ENCODE measurements at regions not wholly inside any gene's neighbourhood (a gene's known extent, or its start where the extent isn't known, plus 50 kb on each side); places are given as distances from the start of the nearest gene placed in this dataset.
A peak's percentile ranks its signal among the peaks of the same experiment; 100 is the strongest.

- H3K27ac ChIP-seq (ENCODE audit: low read length), result no peak overlapping the region
- no peaks in the 10 kb centered on the region for H3K27me3 ChIP-seq (ENCODE audit: control insufficient read depth, insufficient read depth, low read length)
- DNase-seq, result no peak
- H3K4me1 ChIP-seq (ENCODE audit: control insufficient read depth, insufficient read depth, low read length), result no peaks in the 10 kb centered on the region
- no peaks in the 10 kb centered on the region for H3K9me3 ChIP-seq (ENCODE audit: control insufficient read depth, low read depth, low read length)
- no peaks in the 10 kb centered on the region for H3K36me3 ChIP-seq (ENCODE audit: control insufficient read depth, insufficient read depth, low read length)
- 100% methylated on average over 2 of the region's 7 CpGs for WGBS (ENCODE audit: insufficient coverage, low lambda C conversion rate)
- H3K4me3 ChIP-seq (ENCODE audit: low read length), result no peak overlapping the region
Observed at GRCh38 chr10:21208666-21209316, 311.7 kb upstream of the NEBL start.

- Histone ChIP-seq H3K4me3 (ENCODE audit: low read length) (no peak overlapping the region), H3K9me3 (ENCODE audit: control insufficient read depth, low read depth, low read length) (no peaks in the 10 kb centered on the region), H3K27me3 (ENCODE audit: control insufficient read depth, insufficient read depth, low read length) (no peaks in the 10 kb centered on the region), H3K36me3 (ENCODE audit: control insufficient read depth, insufficient read depth, low read length) (no peaks in the 10 kb centered on the region), H3K27ac (ENCODE audit: low read length) (no peak overlapping the region), H3K4me1 (ENCODE audit: control insufficient read depth, insufficient read depth, low read length) (no peaks in the 10 kb centered on the region)
- 80% methylated on average over 1 of the region's 4 CpGs for WGBS (ENCODE audit: insufficient coverage, low lambda C conversion rate)
- no peak for DNase-seq
Observed at GRCh38 chr10:21207852-21208646, 310.9 kb upstream of the NEBL start.

GRCh38 chr10:21205328-21205727 lies 308.2 kb upstream of the NEBL start:
- Histone ChIP-seq H3K27ac (ENCODE audit: low read length) (no peak overlapping the region), H3K27me3 (ENCODE audit: control insufficient read depth, insufficient read depth, low read length) (no peaks in the 10 kb centered on the region), H3K9me3 (ENCODE audit: control insufficient read depth, low read depth, low read length) (no peaks in the 10 kb centered on the region), H3K4me1 (ENCODE audit: control insufficient read depth, insufficient read depth, low read length) (no peaks in the 10 kb centered on the region), H3K4me3 (ENCODE audit: low read length) (no peak overlapping the region), H3K36me3 (ENCODE audit: control insufficient read depth, insufficient read depth, low read length) (no peaks in the 10 kb centered on the region)
- no peak for DNase-seq

GRCh38 chr10:21203473-21204107 lies 306.5 kb upstream of the NEBL start:
- H3K4me1 ChIP-seq (ENCODE audit: control insufficient read depth, insufficient read depth, low read length), result no peaks in the 10 kb centered on the region
- no peaks in the 10 kb centered on the region for H3K27me3 ChIP-seq (ENCODE audit: control insufficient read depth, insufficient read depth, low read length)
- DNase-seq, result no peak
- no peak overlapping the region for H3K27ac ChIP-seq (ENCODE audit: low read length)
- H3K4me3 ChIP-seq (ENCODE audit: low read length), result no peak overlapping the region
- H3K36me3 ChIP-seq (ENCODE audit: control insufficient read depth, insufficient read depth, low read length), result no peaks in the 10 kb centered on the region
- WGBS (ENCODE audit: insufficient coverage, low lambda C conversion rate), result 80% methylated on average over 1 of the region's 10 CpGs
- peaks cover 1% of the 10 kb centered on the region for H3K9me3 ChIP-seq (ENCODE audit: control insufficient read depth, low read depth, low read length)

- Histone ChIP-seq H3K4me1 (ENCODE audit: control insufficient read depth, insufficient read depth, low read length) (no peaks in the 10 kb centered on the region), H3K36me3 (ENCODE audit: control insufficient read depth, insufficient read depth, low read length) (no peaks in the 10 kb centered on the region), H3K9me3 (ENCODE audit: control insufficient read depth, low read depth, low read length) (peaks cover 6% of the 10 kb centered on the region), H3K27ac (ENCODE audit: low read length) (no peak overlapping the region), H3K27me3 (ENCODE audit: control insufficient read depth, insufficient read depth, low read length) (no peaks in the 10 kb centered on the region), H3K4me3 (ENCODE audit: low read length) (no peak overlapping the region)
- WGBS (ENCODE audit: insufficient coverage, low lambda C conversion rate), result no CpG with 5 or more reads among the region's 5 CpGs
- DNase-seq, result no peak
Observed at GRCh38 chr10:21202776-21203462, 305.8 kb upstream of the NEBL start.

- H3K27ac ChIP-seq (ENCODE audit: low read length), result no peak overlapping the region
- no peaks in the 10 kb centered on the region for H3K36me3 ChIP-seq (ENCODE audit: control insufficient read depth, insufficient read depth, low read length)
- DNase-seq, result no peak
- no peak overlapping the region for H3K4me3 ChIP-seq (ENCODE audit: low read length)
- H3K9me3 ChIP-seq (ENCODE audit: control insufficient read depth, low read depth, low read length), result peaks cover 14% of the 10 kb centered on the region
- H3K27me3 ChIP-seq (ENCODE audit: control insufficient read depth, insufficient read depth, low read length), result no peaks in the 10 kb centered on the region
- no peaks in the 10 kb centered on the region for H3K4me1 ChIP-seq (ENCODE audit: control insufficient read depth, insufficient read depth, low read length)
Observed at GRCh38 chr10:21199501-21199900, 302.4 kb upstream of the NEBL start.

- H3K36me3 ChIP-seq (ENCODE audit: control insufficient read depth, insufficient read depth, low read length), result no peaks in the 10 kb centered on the region
- H3K27ac ChIP-seq (ENCODE audit: low read length), result no peak overlapping the region
- DNase-seq, result no peak
- H3K4me1 ChIP-seq (ENCODE audit: control insufficient read depth, insufficient read depth, low read length), result no peaks in the 10 kb centered on the region
- peaks cover 14% of the 10 kb centered on the region for H3K9me3 ChIP-seq (ENCODE audit: control insufficient read depth, low read depth, low read length)
- no CpG with 5 or more reads among the region's 3 CpGs for WGBS (ENCODE audit: insufficient coverage, low lambda C conversion rate)
- H3K27me3 ChIP-seq (ENCODE audit: control insufficient read depth, insufficient read depth, low read length), result no peaks in the 10 kb centered on the region
- H3K4me3 ChIP-seq (ENCODE audit: low read length), result no peak overlapping the region
Observed at GRCh38 chr10:21197838-21198237, 300.7 kb upstream of the NEBL start.

GRCh38 chr10:21196822-21197395 lies 299.8 kb upstream of the NEBL start:
- WGBS (ENCODE audit: insufficient coverage, low lambda C conversion rate), result 96% methylated on average over 4 of the region's 5 CpGs

GRCh38 chr10:21195252-21195651 lies 298.1 kb upstream of the NEBL start:
- WGBS (ENCODE audit: insufficient coverage, low lambda C conversion rate), result no CpG with 5 or more reads among the region's 1 CpG
- H3K9me3 ChIP-seq (ENCODE audit: control insufficient read depth, low read depth, low read length), result peaks cover 14% of the 10 kb centered on the region
- H3K4me1 ChIP-seq (ENCODE audit: control insufficient read depth, insufficient read depth, low read length), result no peaks in the 10 kb centered on the region
- H3K27ac ChIP-seq (ENCODE audit: low read length), result no peak overlapping the region
- H3K36me3 ChIP-seq (ENCODE audit: control insufficient read depth, insufficient read depth, low read length), result no peaks in the 10 kb centered on the region
- H3K4me3 ChIP-seq (ENCODE audit: low read length), result no peak overlapping the region
- no peaks in the 10 kb centered on the region for H3K27me3 ChIP-seq (ENCODE audit: control insufficient read depth, insufficient read depth, low read length)
- no peak for DNase-seq

More at GRCh38 chr10:21196822-21197395, 299.8 kb upstream of the NEBL start:
- DNase-seq, result no peak
- H3K9me3 ChIP-seq (ENCODE audit: control insufficient read depth, low read depth, low read length), result peaks cover 14% of the 10 kb centered on the region
- no peak overlapping the region for H3K4me3 ChIP-seq (ENCODE audit: low read length)
- no peak overlapping the region for H3K27ac ChIP-seq (ENCODE audit: low read length)
- no peaks in the 10 kb centered on the region for H3K36me3 ChIP-seq (ENCODE audit: control insufficient read depth, insufficient read depth, low read length)
- H3K27me3 ChIP-seq (ENCODE audit: control insufficient read depth, insufficient read depth, low read length), result no peaks in the 10 kb centered on the region
- no peaks in the 10 kb centered on the region for H3K4me1 ChIP-seq (ENCODE audit: control insufficient read depth, insufficient read depth, low read length)

GRCh38 chr10:21194510-21194993 lies 297.4 kb upstream of the NEBL start:
- WGBS (ENCODE audit: insufficient coverage, low lambda C conversion rate), result 0% methylated on average over 1 of the region's 5 CpGs

More at GRCh38 chr10:21194510-21194993, 297.4 kb upstream of the NEBL start:
- peak in 1 of 2 donors; percentile 36 for DNase-seq
- H3K4me3 ChIP-seq (ENCODE audit: low read length), result no peak overlapping the region
- H3K27ac ChIP-seq (ENCODE audit: low read length), result no peak overlapping the region
- H3K36me3 ChIP-seq (ENCODE audit: control insufficient read depth, insufficient read depth, low read length), result no peaks in the 10 kb centered on the region
- peaks cover 14% of the 10 kb centered on the region for H3K9me3 ChIP-seq (ENCODE audit: control insufficient read depth, low read depth, low read length)
- no peaks in the 10 kb centered on the region for H3K4me1 ChIP-seq (ENCODE audit: control insufficient read depth, insufficient read depth, low read length)
- no peaks in the 10 kb centered on the region for H3K27me3 ChIP-seq (ENCODE audit: control insufficient read depth, insufficient read depth, low read length)

Data from large intestine (tissue), 3 donors.